ENCODE measurements at regions not wholly inside any gene's neighbourhood (a gene's known extent, or its start where the extent isn't known, plus 50 kb on each side); places are given as distances from the start of the nearest gene placed in this dataset.

GRCh38 chr7:156540619-156541165 is 99.9 kb upstream of the RNF32 start:
- Histone ChIP-seq H3K27me3 (peaks cover 5% of the 10 kb centered on the region), H3K4me3 (no peak overlapping the region), H3K36me3 (no peaks in the 10 kb centered on the region), H3K27ac (no peak overlapping the region), H3K9me3 (no peaks in the 10 kb centered on the region), H3K4me1 (no peaks in the 10 kb centered on the region)
- 80 to 89% methylated on average over 1 to 7 of the region's 7 CpGs for WGBS, 2 donors (ENCODE audit: low coverage in 1 of 2)
- ATAC-seq, result no peak
- TF ChIP-seq EP300 (IDR thresholded peaks at IDR 0.05), result no peak
- TF ChIP-seq CTCF (IDR thresholded peaks at IDR 0.05), result no peak
- TF ChIP-seq POLR2AphosphoS5 (IDR thresholded peaks at IDR 0.05), result no peak
- TF ChIP-seq POLR2A (IDR thresholded peaks at IDR 0.05), result no peak

DNA sequence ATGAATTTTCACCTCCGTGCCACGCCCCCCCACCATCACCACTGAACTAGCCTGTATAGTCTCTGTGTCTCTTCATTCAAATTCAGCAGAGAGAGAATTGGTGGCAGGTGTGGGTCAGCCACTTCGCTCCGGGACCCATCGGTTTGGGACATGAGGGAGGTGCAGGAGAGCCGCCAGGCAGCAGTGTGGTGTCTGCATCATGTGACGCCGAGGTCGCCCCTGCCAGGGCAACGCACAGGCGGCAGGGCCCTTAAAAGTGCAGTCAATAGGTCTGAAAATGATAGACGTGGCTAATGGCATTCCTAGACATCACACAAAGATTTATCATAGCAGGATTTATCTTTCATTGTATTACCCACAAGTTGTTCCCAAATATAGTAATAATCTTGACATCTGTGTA is 100.6 kb upstream of the RNF32 start:
- Histone ChIP-seq H3K27ac (no peak overlapping the region), H3K9me3 (no peaks in the 10 kb centered on the region), H3K36me3 (no peaks in the 10 kb centered on the region), H3K27me3 (peaks cover 5% of the 10 kb centered on the region), H3K4me3 (no peak overlapping the region), H3K4me1 (no peaks in the 10 kb centered on the region)
- ATAC-seq, result no peak
- 0 to 63% methylated on average over 1 to 2 of the region's 12 CpGs for WGBS, 2 donors (ENCODE audit: low coverage in 1 of 2)
- no peak for TF ChIP-seq POLR2A (IDR thresholded peaks at IDR 0.05)
- TF ChIP-seq EP300 (IDR thresholded peaks at IDR 0.05), result no peak
- no peak for TF ChIP-seq CTCF (IDR thresholded peaks at IDR 0.05)
- TF ChIP-seq POLR2AphosphoS5 (IDR thresholded peaks at IDR 0.05), result no peak

GRCh38 chr7:156537006-156537405 is 103.6 kb upstream of the RNF32 start:
- TF ChIP-seq POLR2A (IDR thresholded peaks at IDR 0.05), result no peak
- TF ChIP-seq CTCF (IDR thresholded peaks at IDR 0.05), result no peak
- no peak for TF ChIP-seq EP300 (IDR thresholded peaks at IDR 0.05)
- no peak for TF ChIP-seq POLR2AphosphoS5 (IDR thresholded peaks at IDR 0.05)
- no peaks in the 10 kb centered on the region for H3K36me3 ChIP-seq
- ATAC-seq, result no peak

GRCh38 chr7:156534925-156535324 is 105.6 kb upstream of the RNF32 start:
- Histone ChIP-seq H3K4me1 (no peaks in the 10 kb centered on the region), H3K36me3 (no peaks in the 10 kb centered on the region), H3K27ac (no peak overlapping the region), H3K4me3 (no peak overlapping the region), H3K9me3 (no peaks in the 10 kb centered on the region), H3K27me3 (no peaks in the 10 kb centered on the region)
- ATAC-seq, result no peak
- 80 to 81% methylated on average over 3 to 9 of the region's 9 CpGs for WGBS, 2 donors (ENCODE audit: low coverage in 1 of 2)
- TF ChIP-seq POLR2A (IDR thresholded peaks at IDR 0.05) (no peak), POLR2AphosphoS5 (IDR thresholded peaks at IDR 0.05) (no peak), EP300 (IDR thresholded peaks at IDR 0.05) (no peak), CTCF (IDR thresholded peaks at IDR 0.05) (no peak)

More at GRCh38 chr7:156537006-156537405, 103.6 kb upstream of the RNF32 start:
- 75 to 89% methylated on average over 1 to 4 of the region's 5 CpGs for WGBS, 2 donors (ENCODE audit: low coverage in 1 of 2)
- Histone ChIP-seq H3K27me3 (peaks cover 5% of the 10 kb centered on the region), H3K4me3 (no peak overlapping the region), H3K27ac (no peak overlapping the region), H3K4me1 (no peaks in the 10 kb centered on the region), H3K9me3 (no peaks in the 10 kb centered on the region)

DNA sequence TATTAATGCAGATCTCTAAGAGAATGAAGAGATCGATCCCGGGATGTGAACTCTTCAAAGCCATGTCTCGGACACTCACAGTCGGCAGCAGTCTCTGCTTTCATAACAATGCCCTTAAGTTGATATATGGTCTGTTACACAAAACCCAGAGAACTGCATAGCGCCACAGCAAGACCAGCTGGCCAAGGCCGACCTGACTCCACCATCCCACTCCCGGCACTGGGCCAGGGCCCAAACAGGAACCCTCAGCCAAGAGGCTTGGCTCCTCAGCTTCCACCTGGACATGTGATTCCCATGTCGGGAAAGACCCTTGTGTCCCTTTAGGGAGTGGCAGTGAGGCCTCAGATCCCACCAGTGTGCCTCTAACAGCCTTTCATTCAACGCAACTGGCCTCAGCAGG is 106.6 kb upstream of the RNF32 start:
- H3K36me3 ChIP-seq, result no peaks in the 10 kb centered on the region
- no peak for ATAC-seq
- no peak overlapping the region for H3K27ac ChIP-seq
- 88 to 100% methylated on average over 2 to 6 of the region's 9 CpGs for WGBS, 2 donors (ENCODE audit: low coverage in 1 of 2)
- H3K27me3 ChIP-seq, result no peaks in the 10 kb centered on the region
- TF ChIP-seq CTCF (IDR thresholded peaks at IDR 0.05) (no peak), POLR2AphosphoS5 (IDR thresholded peaks at IDR 0.05) (no peak)
- H3K4me3 ChIP-seq, result no peak overlapping the region
- H3K9me3 ChIP-seq, result no peaks in the 10 kb centered on the region
- H3K4me1 ChIP-seq, result no peaks in the 10 kb centered on the region
